Kidney (tissue), 13 donors: ENCODE measurements at regions not wholly inside any gene's neighbourhood (a gene's known extent, or its start where the extent isn't known, plus 50 kb on each side); places are given as distances from the start of the nearest gene placed in this dataset.

Experiments used
- DNase-seq, 5 donors: peaks; one replicate each; pipeline ENCODE4 v3.0.0-alpha.2; 2013 to 2020
- FAIRE-seq: peaks from 2 replicates; lab custom pipeline; 2012; peaks lifted over from hg19 to GRCh38; lab: Jason Lieb, UNC
- H3K27ac ChIP-seq, 2 donors: one replicate each; pipeline ENCODE4 v1.7.0; 2013; ENCODE audit warnings: low read depth in 2 of 2, low read length in 2 of 2, inconsistent platforms in 1 of 2
- H3K27me3 ChIP-seq: one replicate; pipeline ENCODE4 v1.7.1; 2013; ENCODE audit warnings: low read length, inconsistent platforms; ENCODE audit not compliant: control insufficient read depth, insufficient read depth
- H3K36me3 ChIP-seq, 3 donors: one replicate each; pipeline versions ENCODE4 v1.7.0 to v1.7.1; 2013; ENCODE audit warnings: low read length in 3 of 3, control low read depth in 1 of 3, inconsistent platforms in 1 of 3; ENCODE audit not compliant: insufficient read depth in 3 of 3, control insufficient read depth in 2 of 3
- H3K4me1 ChIP-seq, 3 donors: one replicate each; pipeline versions ENCODE4 v1.7.0 to v1.7.1; 2013; ENCODE audit warnings: low read length in 3 of 3, inconsistent platforms in 1 of 3, low read depth in 1 of 3; ENCODE audit not compliant: control insufficient read depth in 2 of 3, insufficient read depth in 2 of 3
- H3K4me3 ChIP-seq, 3 donors: one replicate each; pipeline versions ENCODE4 v1.7.0 to v1.8.1; 2013; ENCODE audit warnings: low read length in 3 of 3, control low read depth in 1 of 3, inconsistent platforms in 1 of 3
- H3K9ac ChIP-seq, 3 donors: one replicate each; pipeline versions ENCODE4 v1.7.0 to v1.7.1; 2013; ENCODE audit warnings: low read length in 3 of 3, control low read depth in 1 of 3, inconsistent platforms in 1 of 3
- H3K9me3 ChIP-seq, 3 donors: one replicate each; pipeline versions ENCODE4 v1.7.0 to v1.7.1; 2013; ENCODE audit warnings: low read length in 3 of 3, control low read depth in 1 of 3, inconsistent platforms in 1 of 3; ENCODE audit not compliant: control insufficient read depth in 2 of 3, insufficient read depth in 1 of 3
- CTCF ChIP-seq: IDR thresholded peaks from 3 replicates; pipeline ENCODE4 v1.5.1; 2012; ENCODE audit warnings: mild to moderate bottlenecking, moderate library complexity, borderline replicate concordance; ENCODE audit not compliant: insufficient read depth; ENCODE audit errors: extremely low read depth
- intact Hi-C: fragments of 100-400 bp; cut with DNase I; formaldehyde crosslinking; loops from one replicate; pipeline ENCODE4 v1.11.1; 2022
- donor health status: control.
- donor health status: control.
- donor health status: control.
- donor health status: control.
- donor health status: control.
- donor health status: DM: yes; HTN: yes; CAD: no.
- donor health status: Normal renal cell carcinoma (clear cell type).

DNA sequence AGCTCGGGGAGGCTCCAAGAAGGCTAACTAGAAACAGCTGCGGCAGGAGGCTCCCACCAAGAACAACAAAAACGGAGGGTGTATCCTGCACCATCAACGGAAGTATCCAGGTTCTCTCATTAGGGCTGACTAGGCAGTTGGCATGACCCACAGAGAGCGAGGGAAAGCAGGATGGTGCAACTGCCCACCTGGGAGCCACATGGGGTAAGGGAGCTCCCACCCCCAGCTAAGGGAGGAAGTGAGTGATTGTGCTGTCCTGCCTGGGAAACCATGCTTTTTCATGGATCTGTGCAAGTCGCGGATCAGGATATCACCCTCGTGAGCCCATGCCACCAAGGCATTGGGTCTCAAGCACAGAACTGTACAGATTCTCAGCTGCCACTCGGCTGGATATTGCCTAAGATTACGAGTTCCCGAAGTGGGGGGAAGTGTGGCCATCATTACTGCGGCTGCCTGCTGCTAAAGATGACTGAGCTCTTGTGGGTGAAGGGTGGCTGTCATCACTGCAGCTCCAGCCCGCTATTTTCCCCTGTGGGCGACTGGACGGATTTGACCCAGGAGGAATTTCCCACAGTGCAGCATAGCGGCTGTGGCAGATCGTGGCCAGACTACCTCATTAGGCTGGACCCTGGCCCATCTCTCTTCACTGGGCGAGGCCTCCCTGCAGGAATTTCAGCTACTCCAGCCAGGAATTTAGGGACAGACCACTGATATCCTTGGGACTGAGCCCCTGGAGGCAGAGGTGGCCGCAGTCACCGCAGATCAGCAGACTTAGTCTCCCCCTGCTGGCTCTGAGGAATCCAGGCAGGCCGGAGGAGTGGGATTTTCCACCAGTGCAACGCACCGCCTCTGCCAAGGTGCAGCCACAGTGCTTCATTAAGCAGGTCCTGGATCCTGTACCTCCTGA, 515.7 kb downstream of the FRK start:
- FAIRE-seq (no peak), DNase-seq (peak in 3 of 5 donors; percentile 15 to 62 (median 26))
- no peak overlapping the region for H3K4me3 ChIP-seq
- H3K4me1 ChIP-seq = no peaks in the 10 kb centered on the region
- no peaks in the 10 kb centered on the region for H3K36me3 ChIP-seq
- no peak overlapping the region for H3K9ac ChIP-seq
- no peaks in the 10 kb centered on the region for H3K9me3 ChIP-seq
- no peak overlapping the region for H3K27ac ChIP-seq
- intact Hi-C loops = no loop called here
- no peaks in the 10 kb centered on the region for H3K27me3 ChIP-seq
- TF ChIP-seq CTCF = no peak

DNA sequence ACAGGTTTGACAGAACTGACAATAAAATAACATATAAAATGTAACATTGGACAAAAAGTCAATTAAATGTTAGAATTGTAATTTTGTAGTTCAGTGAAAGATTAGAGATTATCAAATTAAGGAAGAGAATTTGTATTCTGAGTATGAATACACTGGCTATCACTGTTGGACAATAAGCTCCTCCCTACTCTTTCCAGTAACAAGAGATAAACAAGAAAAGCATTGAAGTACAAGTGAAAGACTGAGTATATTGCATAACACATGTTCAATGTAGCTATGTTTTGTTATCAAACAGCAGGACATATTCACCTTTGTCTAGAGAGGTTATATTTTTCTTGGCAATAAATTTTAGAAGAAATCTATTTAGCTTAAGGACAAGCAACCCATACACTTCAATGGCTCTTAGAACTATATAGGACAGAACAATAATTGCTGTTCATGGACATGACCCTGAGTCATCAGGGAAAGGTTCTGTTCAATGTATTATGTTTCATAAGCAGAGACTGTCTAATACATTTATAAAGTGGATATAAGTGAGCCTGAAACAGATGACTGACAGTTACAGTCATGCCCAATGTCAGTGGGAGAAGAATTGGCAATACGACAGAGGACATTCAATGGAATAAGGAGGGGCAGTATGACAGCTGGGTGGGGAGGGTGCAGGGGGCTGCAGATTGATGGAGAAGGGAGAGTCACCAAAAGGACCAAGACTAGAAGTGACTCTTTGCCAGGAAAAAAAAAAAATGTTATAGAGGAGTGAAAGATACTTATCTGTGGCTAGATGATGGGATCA, 520.4 kb downstream of the FRK start:
- FAIRE-seq (no peak), DNase-seq (no peak)
- Histone ChIP-seq H3K36me3 (no peaks in the 10 kb centered on the region), H3K4me3 (no peak overlapping the region), H3K27me3 (no peaks in the 10 kb centered on the region), H3K9ac (no peak overlapping the region), H3K9me3 (no peaks in the 10 kb centered on the region), H3K27ac (no peak overlapping the region), H3K4me1 (no peaks in the 10 kb centered on the region)
- TF ChIP-seq CTCF = no peak
- intact Hi-C loops = no loop called here

GRCh38 chr6:115539531-115539930, 521.2 kb downstream of the FRK start:
- FAIRE-seq = no peak
- TF ChIP-seq CTCF = no peak

More at GRCh38 chr6:115539531-115539930, 521.2 kb downstream of the FRK start:
- Histone ChIP-seq H3K4me1 (no peaks in the 10 kb centered on the region), H3K9ac (no peak overlapping the region), H3K4me3 (no peak overlapping the region), H3K9me3 (no peaks in the 10 kb centered on the region), H3K27ac (no peak overlapping the region), H3K36me3 (no peaks in the 10 kb centered on the region), H3K27me3 (no peaks in the 10 kb centered on the region)
- DNase-seq = no peak
- intact Hi-C loops = no loop called here
